Mesendoderm (in vitro differentiated cells): ENCODE measurements at regions not wholly inside any gene's neighbourhood (a gene's known extent, or its start where the extent isn't known, plus 50 kb on each side); places are given as distances from the start of the nearest gene placed in this dataset.

Experiments used
- DNase-seq: peaks from one replicate; pipeline ENCODE4 v3.0.0; 2013
- H2AK5ac ChIP-seq: 2 replicates; pipeline ENCODE4 v1.6.1; 2013; ENCODE audit warnings: low read length, inconsistent platforms
- H2BK120ac ChIP-seq: 2 replicates; pipeline ENCODE4 v1.6.1; 2013; ENCODE audit warnings: low read depth, mild to moderate bottlenecking, low read length, moderate library complexity, mixed read lengths
- H2BK15ac ChIP-seq: replicated peaks from 2 replicates; pipeline ENCODE4 v1.6.1; 2013; ENCODE audit warnings: low read depth, mild to moderate bottlenecking, moderate library complexity
- H2BK5ac ChIP-seq: 2 replicates; pipeline ENCODE4 v1.6.1; 2013; ENCODE audit warnings: low read length, inconsistent platforms
- H3K18ac ChIP-seq: 2 replicates; pipeline ENCODE4 v1.6.1; 2013; ENCODE audit warnings: mild to moderate bottlenecking, low read length, mixed read lengths
- H3K23ac ChIP-seq: one replicate; pipeline ENCODE4 v1.6.1; 2013; ENCODE audit warnings: low read length
- H3K27ac ChIP-seq: 2 replicates; pipeline ENCODE4 v1.5.1; 2013; ENCODE audit warnings: low read depth, mild to moderate bottlenecking, inconsistent platforms, low read length, moderate library complexity
- H3K27me3 ChIP-seq: 2 replicates; pipeline ENCODE4 v1.6.1; 2013; ENCODE audit warnings: low read length, control low read depth, mild to moderate bottlenecking, inconsistent platforms; ENCODE audit not compliant: insufficient read depth, poor library complexity
- H3K36me3 ChIP-seq: 2 replicates; pipeline ENCODE4 v1.6.1; 2013; ENCODE audit warnings: low read length, inconsistent platforms; ENCODE audit not compliant: control insufficient read depth, insufficient read depth
- H3K4ac ChIP-seq: one replicate; pipeline ENCODE4 v1.6.1; 2013; ENCODE audit warnings: low read depth, mild to moderate bottlenecking, low read length, moderate library complexity
- H3K4me1 ChIP-seq: 2 replicates; pipeline ENCODE4 v1.6.1; 2013; ENCODE audit warnings: low read depth, low read length, inconsistent platforms; ENCODE audit not compliant: control insufficient read depth
- H3K4me2 ChIP-seq: 2 replicates; pipeline ENCODE4 v1.6.1; 2013; ENCODE audit warnings: low read length
- H3K4me3 ChIP-seq: 2 replicates; pipeline ENCODE4 v1.5.1; 2013; ENCODE audit warnings: mild to moderate bottlenecking, low read length
- H3K56ac ChIP-seq: one replicate; pipeline ENCODE4 v1.6.1; 2013; ENCODE audit warnings: low read length
- H3K79me1 ChIP-seq: 2 replicates; pipeline ENCODE4 v1.6.1; 2013; ENCODE audit warnings: low read length, inconsistent platforms
- H3K79me2 ChIP-seq: 2 replicates; pipeline ENCODE4 v1.6.1; 2013; ENCODE audit warnings: mild to moderate bottlenecking, low read length; ENCODE audit not compliant: control insufficient read depth, insufficient read depth
- H3K9ac ChIP-seq: 2 replicates; pipeline ENCODE4 v1.6.1; 2013; ENCODE audit warnings: low read length, inconsistent platforms
- H4K5ac ChIP-seq: one replicate; pipeline ENCODE4 v1.6.1; 2013; ENCODE audit warnings: low read length
- H4K8ac ChIP-seq: one replicate; pipeline ENCODE4 v1.6.1; 2013; ENCODE audit warnings: low read depth, mild to moderate bottlenecking, control low read depth, low read length, moderate library complexity
- WGBS: extraction: QIAGEN DNeasy Blood & Tissue Kit; methylation state at CpG from one replicate; pipeline ENCODE4 v1.1.7; 2013; ENCODE audit warnings: low lambda C conversion rate, missing lambda C conversion rate; ENCODE audit not compliant: insufficient coverage; ENCODE audit errors: extremely low coverage; 5-methylcytosine and 5-hydroxymethylcytosine counted together

GRCh38 chr4:100278567-100278966 is 88.3 kb upstream of the DDIT4L start:
- WGBS, result no CpG with 5 or more reads among the region's 3 CpGs
- Histone ChIP-seq H2BK5ac (no peak overlapping the region), H3K27ac (no peak overlapping the region), H3K56ac (no peak overlapping the region), H3K79me1 (no peaks in the 10 kb centered on the region), H3K18ac (no peak overlapping the region), H4K8ac (no peak overlapping the region), H3K4me3 (no peak overlapping the region), H3K4me2 (no peak overlapping the region), H3K36me3 (no peaks in the 10 kb centered on the region), H3K23ac (no peak overlapping the region), H2BK15ac (no peak overlapping the region), H2BK120ac (no peak overlapping the region), H3K9ac (no peak overlapping the region), H3K4ac (no peak overlapping the region), H3K27me3 (no peaks in the 10 kb centered on the region), H3K4me1 (no peaks in the 10 kb centered on the region), H4K5ac (no peak overlapping the region), H2AK5ac (no peak overlapping the region), H3K79me2 (no peaks in the 10 kb centered on the region)
- no peak for DNase-seq

- Histone ChIP-seq H3K56ac (no peak overlapping the region), H3K27ac (no peak overlapping the region), H2BK120ac (no peak overlapping the region), H2BK15ac (no peak overlapping the region), H3K4me3 (no peak overlapping the region), H3K27me3 (no peaks in the 10 kb centered on the region), H3K4me2 (no peak overlapping the region), H3K4me1 (no peaks in the 10 kb centered on the region), H3K36me3 (no peaks in the 10 kb centered on the region), H2BK5ac (no peak overlapping the region), H4K5ac (no peak overlapping the region), H2AK5ac (no peak overlapping the region), H3K4ac (no peak overlapping the region), H3K79me1 (no peaks in the 10 kb centered on the region), H3K79me2 (no peaks in the 10 kb centered on the region), H3K18ac (no peak overlapping the region), H4K8ac (no peak overlapping the region), H3K23ac (no peak overlapping the region), H3K9ac (no peak overlapping the region)
- no CpG with 5 or more reads among the region's 2 CpGs for WGBS
- no peak for DNase-seq
Observed at GRCh38 chr4:100269446-100269845, 79.2 kb upstream of the DDIT4L start.

- no peak for DNase-seq
- Histone ChIP-seq H3K4me3 (no peak overlapping the region), H3K27ac (no peak overlapping the region), H3K79me1 (no peaks in the 10 kb centered on the region), H2BK15ac (no peak overlapping the region), H3K23ac (no peak overlapping the region), H3K4ac (no peak overlapping the region), H3K56ac (no peak overlapping the region), H2BK5ac (no peak overlapping the region), H2AK5ac (no peak overlapping the region), H3K9ac (no peak overlapping the region), H3K79me2 (no peaks in the 10 kb centered on the region), H4K8ac (no peak overlapping the region), H3K4me2 (no peak overlapping the region), H3K18ac (no peak overlapping the region), H2BK120ac (no peak overlapping the region), H3K4me1 (no peaks in the 10 kb centered on the region), H3K36me3 (no peaks in the 10 kb centered on the region), H3K27me3 (no peaks in the 10 kb centered on the region), H4K5ac (no peak overlapping the region)
- no CpG with 5 or more reads among the region's 2 CpGs for WGBS
Observed at GRCh38 chr4:100268789-100269188, 78.5 kb upstream of the DDIT4L start.

DNA sequence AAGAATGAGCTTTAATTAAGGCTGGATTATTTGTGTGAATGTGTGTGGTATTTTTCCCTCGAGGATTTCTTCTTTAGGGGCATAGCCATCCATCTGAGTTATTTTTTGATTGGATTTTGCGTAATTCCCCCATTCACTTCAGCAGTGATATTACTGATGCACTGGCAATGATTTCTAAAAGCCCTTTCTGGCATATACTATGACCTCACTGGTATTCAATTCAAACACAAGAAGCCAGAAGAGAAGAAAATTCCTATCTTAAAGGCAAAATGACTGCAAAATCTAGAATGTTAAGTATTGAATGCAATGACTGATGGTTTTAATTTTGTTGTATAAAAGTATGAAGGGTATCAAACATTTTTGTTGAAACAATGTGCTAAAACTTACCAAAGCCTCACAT is 71.1 kb upstream of the DDIT4L start:
- H3K4me1 ChIP-seq, result no peaks in the 10 kb centered on the region
- H3K27me3 ChIP-seq, result no peaks in the 10 kb centered on the region
- no peak overlapping the region for H3K4ac ChIP-seq
- H4K5ac ChIP-seq, result no peak overlapping the region
- no peak overlapping the region for H3K4me3 ChIP-seq
- H2AK5ac ChIP-seq, result no peak overlapping the region
- H3K79me2 ChIP-seq, result no peaks in the 10 kb centered on the region
- no peak overlapping the region for H2BK120ac ChIP-seq
- H2BK15ac ChIP-seq, result no peak overlapping the region
- H2BK5ac ChIP-seq, result no peak overlapping the region
- H3K18ac ChIP-seq, result no peak overlapping the region
- H3K56ac ChIP-seq, result no peak overlapping the region
- DNase-seq, result no peak
- no peak overlapping the region for H3K23ac ChIP-seq
- H3K4me2 ChIP-seq, result no peak overlapping the region
- H3K27ac ChIP-seq, result no peak overlapping the region
- no CpG with 5 or more reads among the region's 2 CpGs for WGBS
- no peaks in the 10 kb centered on the region for H3K36me3 ChIP-seq
- H4K8ac ChIP-seq, result no peak overlapping the region
- H3K79me1 ChIP-seq, result no peaks in the 10 kb centered on the region
- H3K9ac ChIP-seq, result no peak overlapping the region

DNA sequence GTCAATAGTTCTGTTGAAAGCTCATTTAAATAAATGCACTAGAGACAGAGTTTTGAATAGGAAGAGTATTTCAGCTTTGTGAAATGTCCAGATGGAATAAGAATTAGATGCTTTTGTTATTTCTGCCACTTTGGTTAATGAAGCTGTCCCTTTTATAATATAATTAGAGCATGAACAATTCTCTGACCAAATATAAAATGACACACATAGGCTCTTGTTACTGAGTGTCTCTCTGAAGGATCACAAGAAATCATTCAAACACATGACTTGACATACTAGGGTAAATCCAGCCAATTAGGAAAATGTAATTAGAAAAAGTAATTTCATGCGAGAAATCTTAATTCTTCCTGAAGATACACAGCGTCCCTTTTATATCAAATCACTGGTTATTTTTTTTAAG is 68.4 kb upstream of the DDIT4L start:
- H3K4me2 ChIP-seq, result no peak overlapping the region
- H4K8ac ChIP-seq, result no peak overlapping the region
- no peaks in the 10 kb centered on the region for H3K79me2 ChIP-seq
- no peak overlapping the region for H3K27ac ChIP-seq
- H3K23ac ChIP-seq, result no peak overlapping the region
- H3K56ac ChIP-seq, result no peak overlapping the region
- H2BK120ac ChIP-seq, result no peak overlapping the region
- H2BK5ac ChIP-seq, result no peak overlapping the region
- H3K4ac ChIP-seq, result no peak overlapping the region
- H3K27me3 ChIP-seq, result no peaks in the 10 kb centered on the region
- no peak overlapping the region for H2AK5ac ChIP-seq
- no peak overlapping the region for H4K5ac ChIP-seq
- no peak overlapping the region for H3K9ac ChIP-seq
- H2BK15ac ChIP-seq, result no peak overlapping the region
- no peak overlapping the region for H3K18ac ChIP-seq
- no peaks in the 10 kb centered on the region for H3K4me1 ChIP-seq
- no peaks in the 10 kb centered on the region for H3K79me1 ChIP-seq
- DNase-seq, result no peak
- no peaks in the 10 kb centered on the region for H3K36me3 ChIP-seq
- no peak overlapping the region for H3K4me3 ChIP-seq
- WGBS, result no CpG with 5 or more reads among the region's 2 CpGs

DNA sequence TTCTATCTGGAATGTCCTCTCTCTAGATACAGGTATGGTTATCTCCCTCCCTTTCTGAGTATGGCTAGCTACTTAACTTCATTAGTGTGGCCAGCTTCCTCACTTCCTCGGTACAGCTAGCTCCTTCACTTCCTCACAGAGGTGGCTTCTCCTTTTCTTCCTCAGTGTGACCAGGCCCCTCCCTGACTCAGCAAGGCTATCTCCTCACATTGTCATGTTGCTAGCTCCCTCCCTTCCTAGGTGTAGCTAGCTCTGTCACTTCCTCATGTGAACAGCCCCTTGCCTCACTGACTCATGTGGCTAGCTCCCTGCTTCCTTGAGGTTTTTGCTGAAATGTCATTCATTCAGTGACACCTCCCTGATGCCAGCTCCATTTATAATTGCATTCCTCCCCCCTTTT is 67.3 kb upstream of the DDIT4L start:
- no peak overlapping the region for H3K56ac ChIP-seq
- peak; percentile 84 for DNase-seq
- no peaks in the 10 kb centered on the region for H3K79me1 ChIP-seq

More for the DNA sequence above, 67.3 kb upstream of the DDIT4L start:
- Histone ChIP-seq H3K4me3 (no peak overlapping the region), H3K27ac (no peak overlapping the region), H2BK15ac (no peak overlapping the region), H3K18ac (no peak overlapping the region), H2BK120ac (no peak overlapping the region), H3K23ac (no peak overlapping the region), H2BK5ac (no peak overlapping the region), H3K36me3 (no peaks in the 10 kb centered on the region), H3K9ac (no peak overlapping the region), H3K4me2 (no peak overlapping the region), H3K4me1 (no peaks in the 10 kb centered on the region), H3K27me3 (no peaks in the 10 kb centered on the region), H4K8ac (no peak overlapping the region), H4K5ac (no peak overlapping the region), H3K79me2 (no peaks in the 10 kb centered on the region), H3K4ac (no peak overlapping the region), H2AK5ac (no peak overlapping the region)
- WGBS, result no CpG with 5 or more reads among the region's 1 CpG
